IPS DF 6.9 (cell line): ENCODE measurements at regions not wholly inside any gene's neighbourhood (a gene's known extent, or its start where the extent isn't known, plus 50 kb on each side); places are given as distances from the start of the nearest gene placed in this dataset.

Experiments used
- DNase-seq: peaks from one replicate; pipeline ENCODE4 v3.0.0-alpha.2; 2013; ENCODE audit warnings: low read depth, low spot score
- H3K27ac ChIP-seq: one replicate; pipeline ENCODE4 v1.5.1; 2013; ENCODE audit warnings: low read length, control low read depth
- H3K27me3 ChIP-seq: 2 replicates; pipeline ENCODE4 v1.6.1; 2013; ENCODE audit warnings: mild to moderate bottlenecking, low read length; ENCODE audit not compliant: control insufficient read depth, insufficient read depth
- H3K36me3 ChIP-seq: 2 replicates; pipeline ENCODE4 v1.6.1; 2013; ENCODE audit warnings: low read length; ENCODE audit not compliant: control insufficient read depth, insufficient read depth
- H3K4me1 ChIP-seq: 2 replicates; pipeline ENCODE4 v1.6.1; 2013; ENCODE audit warnings: low read length; ENCODE audit not compliant: control insufficient read depth, insufficient read depth
- H3K4me3 ChIP-seq: 2 replicates; pipeline ENCODE4 v1.5.1; 2013; ENCODE audit warnings: mild to moderate bottlenecking, low read length
- H3K9me3 ChIP-seq: 2 replicates; pipeline ENCODE4 v1.6.1; 2013; ENCODE audit warnings: low read length, inconsistent platforms; ENCODE audit not compliant: control insufficient read depth, insufficient read depth
- WGBS: extraction: QIAGEN DNeasy Blood & Tissue Kit; methylation state at CpG from one replicate; pipeline ENCODE4 v1.1.7; 2013; ENCODE audit warnings: mixed read lengths, missing lambda C conversion rate; ENCODE audit not compliant: insufficient read length, insufficient coverage; 5-methylcytosine and 5-hydroxymethylcytosine counted together

- H3K4me1 ChIP-seq = no peaks in the 10 kb centered on the region
- H3K4me3 ChIP-seq = no peak overlapping the region
- H3K36me3 ChIP-seq = no peaks in the 10 kb centered on the region
- no peak overlapping the region for H3K27ac ChIP-seq
- DNase-seq = no peak
- WGBS = no CpG with 5 or more reads among the region's 2 CpGs
- H3K27me3 ChIP-seq = no peaks in the 10 kb centered on the region
- peaks cover 2% of the 10 kb centered on the region for H3K9me3 ChIP-seq
Observed at GRCh38 chr2:138950486-138950885, 170.3 kb upstream of the NXPH2 start.

- H3K4me1 ChIP-seq = no peaks in the 10 kb centered on the region
- no peak overlapping the region for H3K27ac ChIP-seq
- H3K36me3 ChIP-seq = no peaks in the 10 kb centered on the region
- peaks cover under 1% of the 10 kb centered on the region for H3K9me3 ChIP-seq
- no peaks in the 10 kb centered on the region for H3K27me3 ChIP-seq
- 100% methylated on average over 2 of the region's 3 CpGs for WGBS
- no peak overlapping the region for H3K4me3 ChIP-seq
- DNase-seq = no peak
Observed at GRCh38 chr2:138949517-138949916, 169.3 kb upstream of the NXPH2 start.

GRCh38 chr2:138948070-138948539 is 167.9 kb upstream of the NXPH2 start:
- no peak for DNase-seq

GRCh38 chr2:138943470-138943869 is 163.3 kb upstream of the NXPH2 start:
- Histone ChIP-seq H3K36me3 (no peaks in the 10 kb centered on the region), H3K4me3 (no peak overlapping the region), H3K4me1 (no peaks in the 10 kb centered on the region), H3K9me3 (no peaks in the 10 kb centered on the region), H3K27me3 (no peaks in the 10 kb centered on the region), H3K27ac (no peak overlapping the region)
- WGBS = no CpG with 5 or more reads among the region's 2 CpGs
- DNase-seq = no peak

More at GRCh38 chr2:138948070-138948539, 167.9 kb upstream of the NXPH2 start:
- H3K27me3 ChIP-seq = no peaks in the 10 kb centered on the region
- no peaks in the 10 kb centered on the region for H3K9me3 ChIP-seq
- H3K4me1 ChIP-seq = no peaks in the 10 kb centered on the region
- no peak overlapping the region for H3K27ac ChIP-seq
- H3K36me3 ChIP-seq = no peaks in the 10 kb centered on the region
- no peak overlapping the region for H3K4me3 ChIP-seq
- no CpG with 5 or more reads among the region's 1 CpG for WGBS

- DNase-seq = no peak
- H3K4me1 ChIP-seq = no peaks in the 10 kb centered on the region
- H3K4me3 ChIP-seq = no peak overlapping the region
- WGBS = no CpG with 5 or more reads among the region's 6 CpGs
- no peaks in the 10 kb centered on the region for H3K27me3 ChIP-seq
- no peaks in the 10 kb centered on the region for H3K36me3 ChIP-seq
- H3K9me3 ChIP-seq = no peaks in the 10 kb centered on the region
- H3K27ac ChIP-seq = no peak overlapping the region
Observed at GRCh38 chr2:138942466-138942865, 162.3 kb upstream of the NXPH2 start.

- H3K4me3 ChIP-seq = no peak overlapping the region
- H3K4me1 ChIP-seq = no peaks in the 10 kb centered on the region; the same call in 1 of the 2 replicates
- no peaks in the 10 kb centered on the region for H3K9me3 ChIP-seq
- no peaks in the 10 kb centered on the region for H3K36me3 ChIP-seq
- DNase-seq = no peak
- no peak overlapping the region for H3K27ac ChIP-seq
- no CpG with 5 or more reads among the region's 18 CpGs for WGBS
- no peaks in the 10 kb centered on the region for H3K27me3 ChIP-seq
Observed at GRCh38 chr2:138931284-138932256, 151.4 kb upstream of the NXPH2 start.

GRCh38 chr2:138930571-138930970 is 150.4 kb upstream of the NXPH2 start:
- no peak overlapping the region for H3K4me3 ChIP-seq
- H3K9me3 ChIP-seq = no peaks in the 10 kb centered on the region
- no peak for DNase-seq
- H3K27ac ChIP-seq = no peak overlapping the region
- whole genome bisulfite sequencing = no CpG with 5 or more reads among the region's 6 CpGs
- no peaks in the 10 kb centered on the region for H3K36me3 ChIP-seq
- H3K4me1 ChIP-seq = no peaks in the 10 kb centered on the region; the same call in 1 of the 2 replicates
- H3K27me3 ChIP-seq = no peaks in the 10 kb centered on the region

- WGBS = no CpG with 5 or more reads among the region's 1 CpG
- no peaks in the 10 kb centered on the region; the same call in 1 of the 2 replicates for H3K4me1 ChIP-seq
Observed at GRCh38 chr2:138928374-138929021, 148.3 kb upstream of the NXPH2 start.

GRCh38 chr2:138922973-138923563 is 142.9 kb upstream of the NXPH2 start:
- Histone ChIP-seq H3K9me3 (no peaks in the 10 kb centered on the region), H3K4me1 (no peaks in the 10 kb centered on the region), H3K27me3 (no peaks in the 10 kb centered on the region), H3K4me3 (no peak overlapping the region), H3K27ac (no peak overlapping the region), H3K36me3 (no peaks in the 10 kb centered on the region)
- no CpG with 5 or more reads among the region's 2 CpGs for WGBS
- no peak for DNase-seq

More at GRCh38 chr2:138928374-138929021, 148.3 kb upstream of the NXPH2 start:
- no peaks in the 10 kb centered on the region for H3K27me3 ChIP-seq
- H3K9me3 ChIP-seq = no peaks in the 10 kb centered on the region
- DNase-seq = no peak
- no peak overlapping the region for H3K4me3 ChIP-seq
- H3K36me3 ChIP-seq = no peaks in the 10 kb centered on the region
- H3K27ac ChIP-seq = no peak overlapping the region

- Histone ChIP-seq H3K36me3 (no peaks in the 10 kb centered on the region), H3K4me3 (no peak overlapping the region), H3K27me3 (no peaks in the 10 kb centered on the region), H3K4me1 (no peaks in the 10 kb centered on the region), H3K27ac (no peak overlapping the region), H3K9me3 (no peaks in the 10 kb centered on the region)
- DNase-seq = no peak
- no CpG with 5 or more reads among the region's 4 CpGs for WGBS
Observed at GRCh38 chr2:138919120-138919747, 139.0 kb upstream of the NXPH2 start.
